ENCODE measurements at regions not wholly inside any gene's neighbourhood (a gene's known extent, or its start where the extent isn't known, plus 50 kb on each side); places are given as distances from the start of the nearest gene placed in this dataset.

- no peak overlapping the region for H2BK20ac ChIP-seq (ENCODE audit: low read depth, low read length, poor library complexity, severe bottlenecking)
- no peaks in the 10 kb centered on the region for H3K27me3 Mint-ChIP-seq (ENCODE audit: low read depth)
- H3K79me1 ChIP-seq (ENCODE audit: insufficient read depth, low read depth, low read length, poor library complexity, severe bottlenecking) = no peaks in the 10 kb centered on the region
- DNase-seq = no peak
- H3K9ac ChIP-seq (ENCODE audit: extremely low read depth, insufficient read length, low read length) = no peak overlapping the region
- no peak overlapping the region for H2BK15ac ChIP-seq (ENCODE audit: low read depth, low read length)
- no peak overlapping the region for H4K8ac ChIP-seq (replicated peaks; ENCODE audit: insufficient read length, low read depth, low read length)
- H3K79me2 ChIP-seq (ENCODE audit: insufficient read depth, low read length) = no peaks in the 10 kb centered on the region
- peaks cover 19 to 26% of the 10 kb centered on the region in 2 experiments for H3K4me1 Mint-ChIP-seq
- WGBS (ENCODE audit: extremely low coverage, insufficient read length, low lambda C conversion rate) = no CpG with 5 or more reads among the region's 8 CpGs
- no peak overlapping the region for H4K5ac ChIP-seq (ENCODE audit: insufficient read length, low read depth, low read length)
- no peaks in the 10 kb centered on the region for H3K4me1 ChIP-seq (ENCODE audit: insufficient read depth, low read length)
- no peak overlapping the region for H2BK5ac ChIP-seq (ENCODE audit: insufficient read length, low read length)
- H2BK120ac ChIP-seq (ENCODE audit: low read depth, low read length, poor library complexity, severe bottlenecking) = no peak overlapping the region
- no peak overlapping the region for H2BK12ac ChIP-seq (ENCODE audit: insufficient read length, low read depth, low read length)
- H3K4me2 ChIP-seq (ENCODE audit: insufficient read depth, insufficient read length, low read length) = no peak overlapping the region
- no peaks in the 10 kb centered on the region for H3K9me3 Mint-ChIP-seq
- H3K36me3 Mint-ChIP-seq (ENCODE audit: insufficient read depth in 1 of 3, low read depth in 3 of 3) = no peaks in the 10 kb centered on the region
- H2AFZ ChIP-seq (ENCODE audit: low read length) = no peak overlapping the region
- H3K9me3 ChIP-seq (ENCODE audit: control insufficient read depth, low read depth, low read length) = no peaks in the 10 kb centered on the region
- no peak overlapping the region for H3T11ph ChIP-seq (ENCODE audit: low read length)
- H2AK5ac ChIP-seq (ENCODE audit: insufficient read length, low read length) = no peak overlapping the region
- H4K91ac ChIP-seq (ENCODE audit: insufficient read length, low read depth, low read length) = no peak overlapping the region
- no peaks in the 10 kb centered on the region for H4K20me1 ChIP-seq (ENCODE audit: control insufficient read depth, insufficient read depth, insufficient read length)
- no peak for TF ChIP-seq CTCF (conservative IDR thresholded peaks at IDR 0.05)
- no peak overlapping the region; a peak in 2 of 7 replicates for H3K27ac Mint-ChIP-seq
- no peak overlapping the region for H3K27ac ChIP-seq (ENCODE audit: insufficient read length, low read depth, low read length)
- no peak overlapping the region for H3K4me3 Mint-ChIP-seq
- no peaks in the 10 kb centered on the region for H3K27me3 ChIP-seq (ENCODE audit: insufficient read depth, low read length)
- H3K18ac ChIP-seq (ENCODE audit: insufficient read length, low read depth, low read length) = no peak overlapping the region
- no peak overlapping the region for H3K14ac ChIP-seq (ENCODE audit: insufficient read depth, low read length)
- no peak overlapping the region for H3K23ac ChIP-seq (ENCODE audit: insufficient read length, low read depth, low read length)
- H3K4ac ChIP-seq (ENCODE audit: low read depth, low read length) = no peak overlapping the region
- H3K56ac ChIP-seq (ENCODE audit: insufficient read length, low read depth, low read length) = no peak overlapping the region
- H3K23me2 ChIP-seq (ENCODE audit: insufficient read length, low read depth, low read length, poor library complexity, severe bottlenecking) = no peaks in the 10 kb centered on the region
Measured at GRCh38 chr10:4653160-4653559, 172.8 kb upstream of the AKR1E2 start.
